ENCODE measurements at regions not wholly inside any gene's neighbourhood (a gene's known extent, or its start where the extent isn't known, plus 50 kb on each side); places are given as distances from the start of the nearest gene placed in this dataset.

DNA sequence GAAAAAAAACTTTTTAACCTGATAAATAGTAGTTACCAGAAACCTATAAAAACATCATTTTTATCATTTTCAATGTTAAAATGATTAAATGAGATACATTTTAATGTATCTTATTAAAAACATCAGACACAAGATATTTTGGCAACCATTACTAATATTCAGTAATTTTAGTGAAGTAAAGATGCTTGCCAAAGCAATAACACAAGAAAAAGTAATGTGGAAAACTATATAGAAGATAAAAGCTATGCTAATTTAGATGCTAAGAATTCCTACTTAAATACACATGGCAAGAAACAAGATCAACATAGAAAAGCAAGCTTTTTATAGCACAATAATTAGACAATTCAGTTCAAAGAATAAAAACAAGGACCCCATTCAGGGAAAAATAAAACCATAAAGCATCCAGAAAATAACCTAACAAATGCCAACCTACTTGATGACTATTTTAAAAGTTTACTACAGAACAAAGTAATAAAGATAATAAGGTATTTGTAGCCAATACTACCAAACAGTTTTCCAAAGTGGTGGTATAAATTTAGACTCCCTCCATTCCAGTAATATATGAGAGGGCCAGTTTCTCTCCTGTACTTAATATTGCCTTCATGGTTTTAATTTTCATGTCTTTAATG, 489.5 kb downstream of the CDH2 start:
- Histone ChIP-seq H3K27me3 (ENCODE audit: low read depth, low read length) (no peaks in the 10 kb centered on the region), H3K9me3 (ENCODE audit: control insufficient read depth in 1 of 2, low read length in 2 of 2) (no peaks in the 10 kb centered on the region), H3K4me3 (ENCODE audit: low read depth in 1 of 2, low read length in 2 of 2) (no peak overlapping the region), H3K4me1 (ENCODE audit: control insufficient read depth in 1 of 2, insufficient read depth in 2 of 2, low read length in 2 of 2) (no peaks in the 10 kb centered on the region), H3K36me3 (ENCODE audit: control insufficient read depth in 1 of 2, insufficient read depth in 2 of 2, low read length in 2 of 2) (no peaks in the 10 kb centered on the region), H3K27ac (ENCODE audit: low read length) (no peak overlapping the region)

DNA sequence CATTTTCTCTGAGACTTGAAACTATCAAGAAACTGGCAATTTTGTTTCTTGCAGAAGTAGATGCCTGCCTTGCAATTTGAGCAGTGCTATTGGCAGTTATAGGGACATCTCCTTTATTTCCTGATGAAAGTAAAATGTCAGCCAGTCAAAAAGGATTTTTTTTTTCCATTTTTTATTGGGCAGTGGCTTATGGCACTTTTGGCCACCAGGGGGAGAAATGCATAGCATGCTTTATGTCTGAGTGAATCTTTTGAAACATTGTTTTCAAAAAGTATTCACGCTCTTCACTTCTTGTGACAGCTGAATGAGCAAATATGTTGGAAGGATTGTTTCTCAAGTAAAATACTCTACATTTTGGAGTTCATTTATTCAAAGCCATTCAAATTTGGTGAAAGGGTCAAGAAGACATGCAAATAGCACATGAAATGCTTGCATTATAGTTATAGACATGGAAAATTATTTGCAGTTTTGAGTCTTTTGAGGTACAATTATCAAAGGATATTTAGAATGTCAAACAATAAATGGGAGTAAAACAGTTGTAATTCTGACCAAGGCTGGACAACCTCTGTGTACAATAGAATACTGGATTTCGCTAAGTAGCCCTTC, 491.0 kb downstream of the CDH2 start:
- Histone ChIP-seq H3K4me1 (ENCODE audit: control insufficient read depth in 1 of 2, insufficient read depth in 2 of 2, low read length in 2 of 2) (no peaks in the 10 kb centered on the region), H3K36me3 (ENCODE audit: control insufficient read depth in 1 of 2, insufficient read depth in 2 of 2, low read length in 2 of 2) (no peaks in the 10 kb centered on the region), H3K27ac (ENCODE audit: low read length) (no peak overlapping the region), H3K4me3 (ENCODE audit: low read depth in 1 of 2, low read length in 2 of 2) (no peak overlapping the region), H3K9me3 (ENCODE audit: control insufficient read depth in 1 of 2, low read length in 2 of 2) (no peaks in the 10 kb centered on the region), H3K27me3 (ENCODE audit: low read depth, low read length) (no peaks in the 10 kb centered on the region)

GRCh38 chr18:27685091-27685490, 491.8 kb downstream of the CDH2 start:
- no peaks in the 10 kb centered on the region for H3K9me3 ChIP-seq (ENCODE audit: control insufficient read depth in 1 of 2, low read length in 2 of 2)
- no peaks in the 10 kb centered on the region for H3K27me3 ChIP-seq (ENCODE audit: low read depth, low read length)
- no peak overlapping the region for H3K27ac ChIP-seq (ENCODE audit: low read length)
- no peaks in the 10 kb centered on the region for H3K4me1 ChIP-seq (ENCODE audit: control insufficient read depth in 1 of 2, insufficient read depth in 2 of 2, low read length in 2 of 2)
- no peak overlapping the region for H3K4me3 ChIP-seq (ENCODE audit: low read depth in 1 of 2, low read length in 2 of 2)
- no peaks in the 10 kb centered on the region for H3K36me3 ChIP-seq (ENCODE audit: control insufficient read depth in 1 of 2, insufficient read depth in 2 of 2, low read length in 2 of 2)

GRCh38 chr18:27674411-27674810, 489.3 kb upstream of the CHST9 start:
- H3K27ac ChIP-seq (ENCODE audit: low read length) = no peak overlapping the region
- H3K4me1 ChIP-seq (ENCODE audit: control insufficient read depth in 1 of 2, insufficient read depth in 2 of 2, low read length in 2 of 2) = no peaks in the 10 kb centered on the region
- no peaks in the 10 kb centered on the region for H3K36me3 ChIP-seq (ENCODE audit: control insufficient read depth in 1 of 2, insufficient read depth in 2 of 2, low read length in 2 of 2)
- no peak overlapping the region for H3K4me3 ChIP-seq (ENCODE audit: low read depth in 1 of 2, low read length in 2 of 2)
- H3K27me3 ChIP-seq (ENCODE audit: low read depth, low read length) = no peaks in the 10 kb centered on the region
- H3K9me3 ChIP-seq (ENCODE audit: control insufficient read depth in 1 of 2, low read length in 2 of 2) = no peaks in the 10 kb centered on the region

- Histone ChIP-seq H3K4me3 (ENCODE audit: low read depth in 1 of 2, low read length in 2 of 2) (no peak overlapping the region), H3K36me3 (ENCODE audit: control insufficient read depth in 1 of 2, insufficient read depth in 2 of 2, low read length in 2 of 2) (no peaks in the 10 kb centered on the region), H3K27ac (ENCODE audit: low read length) (no peak overlapping the region), H3K27me3 (ENCODE audit: low read depth, low read length) (no peaks in the 10 kb centered on the region), H3K9me3 (ENCODE audit: control insufficient read depth in 1 of 2, low read length in 2 of 2) (no peaks in the 10 kb centered on the region), H3K4me1 (ENCODE audit: control insufficient read depth in 1 of 2, insufficient read depth in 2 of 2, low read length in 2 of 2) (no peaks in the 10 kb centered on the region)
Measured at GRCh38 chr18:27673861-27674260, 488.8 kb upstream of the CHST9 start.

DNA sequence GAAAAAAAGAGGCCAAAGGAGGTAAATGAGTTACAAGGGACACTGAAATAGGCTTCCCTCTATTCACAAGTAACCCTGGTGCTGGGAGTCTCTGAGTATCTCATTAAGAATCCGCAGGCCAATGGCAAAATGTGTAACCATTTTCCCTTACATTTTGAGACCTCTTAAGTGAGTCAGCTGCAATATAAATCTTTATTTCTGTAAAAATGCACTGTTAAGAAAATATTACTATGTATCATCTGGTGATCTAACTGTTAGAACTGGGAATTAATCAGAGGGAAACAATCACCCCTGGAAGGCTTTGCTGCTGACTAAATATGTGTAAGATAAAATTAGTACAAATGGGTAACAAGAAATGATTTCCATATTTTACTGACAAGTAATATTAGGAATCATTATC, 483.1 kb upstream of the CHST9 start:
- Histone ChIP-seq H3K4me3 (ENCODE audit: low read depth in 1 of 2, low read length in 2 of 2) (no peak overlapping the region), H3K36me3 (ENCODE audit: control insufficient read depth in 1 of 2, insufficient read depth in 2 of 2, low read length in 2 of 2) (no peaks in the 10 kb centered on the region)

DNA sequence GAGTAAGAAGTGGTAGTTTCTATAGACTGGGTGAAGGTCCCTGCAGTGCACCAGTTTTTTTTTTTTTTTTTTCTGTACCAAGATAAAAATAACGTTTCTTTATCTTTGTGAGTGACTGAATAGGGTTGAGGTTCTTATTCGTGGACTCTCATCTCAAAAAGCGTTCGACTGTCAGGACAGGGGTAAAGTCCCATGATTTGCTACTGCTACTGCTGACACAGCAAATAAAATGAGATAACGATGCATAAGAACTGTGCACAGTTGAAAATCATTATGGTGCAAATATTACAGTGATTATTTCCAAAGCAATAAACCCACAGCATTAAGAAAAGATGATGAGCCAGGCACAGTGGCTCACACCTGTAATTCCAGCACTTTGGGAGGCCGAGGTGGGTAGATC, 482.0 kb upstream of the CHST9 start:
- no peak overlapping the region for H3K4me3 ChIP-seq (ENCODE audit: low read depth in 1 of 2, low read length in 2 of 2)

More for the DNA sequence above, 483.1 kb upstream of the CHST9 start:
- H3K9me3 ChIP-seq (ENCODE audit: control insufficient read depth in 1 of 2, low read length in 2 of 2) = no peaks in the 10 kb centered on the region
- no peak overlapping the region for H3K27ac ChIP-seq (ENCODE audit: low read length)
- H3K4me1 ChIP-seq (ENCODE audit: control insufficient read depth in 1 of 2, insufficient read depth in 2 of 2, low read length in 2 of 2) = no peaks in the 10 kb centered on the region
- no peaks in the 10 kb centered on the region for H3K27me3 ChIP-seq (ENCODE audit: low read depth, low read length)

DNA sequence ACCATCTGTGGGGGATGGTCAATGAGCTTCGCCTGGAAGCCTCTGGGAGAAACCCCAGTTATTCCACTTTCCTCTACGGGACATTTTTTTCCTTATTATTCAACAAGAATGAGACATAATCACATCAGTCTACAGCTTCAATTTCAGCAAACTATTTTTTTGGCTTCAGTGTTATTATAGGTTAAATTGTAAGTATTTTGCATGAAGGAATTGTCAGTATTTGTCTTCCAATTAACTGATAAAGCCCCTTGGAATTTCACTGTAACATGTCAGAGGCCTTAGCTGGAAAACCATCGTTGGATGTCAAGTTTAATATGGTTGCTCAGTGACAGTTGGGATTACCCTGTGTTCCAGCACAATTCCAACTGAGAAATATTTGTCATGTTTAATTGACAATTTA, 480.9 kb upstream of the CHST9 start:
- H3K27ac ChIP-seq (ENCODE audit: low read length) = no peak overlapping the region
- H3K9me3 ChIP-seq (ENCODE audit: control insufficient read depth in 1 of 2, low read length in 2 of 2) = no peaks in the 10 kb centered on the region
- no peaks in the 10 kb centered on the region for H3K36me3 ChIP-seq (ENCODE audit: control insufficient read depth in 1 of 2, insufficient read depth in 2 of 2, low read length in 2 of 2)
- no peak overlapping the region for H3K4me3 ChIP-seq (ENCODE audit: low read depth in 1 of 2, low read length in 2 of 2)
- H3K4me1 ChIP-seq (ENCODE audit: control insufficient read depth in 1 of 2, insufficient read depth in 2 of 2, low read length in 2 of 2) = no peaks in the 10 kb centered on the region
- H3K27me3 ChIP-seq (ENCODE audit: low read depth, low read length) = no peaks in the 10 kb centered on the region

More for the DNA sequence above, 482.0 kb upstream of the CHST9 start:
- Histone ChIP-seq H3K36me3 (ENCODE audit: control insufficient read depth in 1 of 2, insufficient read depth in 2 of 2, low read length in 2 of 2) (no peaks in the 10 kb centered on the region), H3K9me3 (ENCODE audit: control insufficient read depth in 1 of 2, low read length in 2 of 2) (no peaks in the 10 kb centered on the region), H3K4me1 (ENCODE audit: control insufficient read depth in 1 of 2, insufficient read depth in 2 of 2, low read length in 2 of 2) (no peaks in the 10 kb centered on the region), H3K27ac (ENCODE audit: low read length) (no peak overlapping the region), H3K27me3 (ENCODE audit: low read depth, low read length) (no peaks in the 10 kb centered on the region)

DNA sequence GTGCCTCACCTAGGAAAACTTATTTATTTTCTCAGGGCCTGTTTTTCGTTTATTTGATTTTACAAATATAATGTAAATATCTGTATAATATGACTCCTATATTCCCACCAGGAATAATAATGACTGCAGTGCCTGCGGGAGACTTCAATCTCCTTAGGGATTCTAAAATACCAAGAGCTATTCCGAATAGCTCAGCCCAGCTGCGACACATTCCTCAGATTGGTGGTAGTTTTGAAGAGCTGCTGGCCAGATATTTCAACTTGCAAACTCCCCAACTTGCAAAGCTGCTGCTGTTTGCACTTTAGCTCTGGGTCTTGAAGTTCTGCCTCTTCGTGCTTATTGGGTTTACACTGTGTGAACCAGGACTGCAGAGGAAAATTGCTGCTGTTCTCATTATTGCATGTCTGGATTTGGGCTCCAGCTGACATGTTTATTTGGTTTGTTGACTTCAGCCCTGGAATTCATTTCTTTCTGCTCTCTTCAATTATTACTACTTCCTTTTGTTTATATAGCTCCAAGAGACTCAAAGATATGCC, 480.2 kb upstream of the CHST9 start:
- Histone ChIP-seq H3K9me3 (ENCODE audit: control insufficient read depth in 1 of 2, low read length in 2 of 2) (no peaks in the 10 kb centered on the region), H3K4me1 (ENCODE audit: control insufficient read depth in 1 of 2, insufficient read depth in 2 of 2, low read length in 2 of 2) (no peaks in the 10 kb centered on the region), H3K36me3 (ENCODE audit: control insufficient read depth in 1 of 2, insufficient read depth in 2 of 2, low read length in 2 of 2) (no peaks in the 10 kb centered on the region), H3K27me3 (ENCODE audit: low read depth, low read length) (no peaks in the 10 kb centered on the region), H3K27ac (ENCODE audit: low read length) (no peak overlapping the region), H3K4me3 (ENCODE audit: low read depth in 1 of 2, low read length in 2 of 2) (no peak overlapping the region)

GRCh38 chr18:27662949-27663348, 477.8 kb upstream of the CHST9 start:
- no peaks in the 10 kb centered on the region for H3K4me1 ChIP-seq (ENCODE audit: control insufficient read depth in 1 of 2, insufficient read depth in 2 of 2, low read length in 2 of 2)
- H3K9me3 ChIP-seq (ENCODE audit: control insufficient read depth in 1 of 2, low read length in 2 of 2) = no peaks in the 10 kb centered on the region
- no peaks in the 10 kb centered on the region for H3K27me3 ChIP-seq (ENCODE audit: low read depth, low read length)
- no peak overlapping the region for H3K27ac ChIP-seq (ENCODE audit: low read length)
- no peak overlapping the region for H3K4me3 ChIP-seq (ENCODE audit: low read depth in 1 of 2, low read length in 2 of 2)
- H3K36me3 ChIP-seq (ENCODE audit: control insufficient read depth in 1 of 2, insufficient read depth in 2 of 2, low read length in 2 of 2) = no peaks in the 10 kb centered on the region

- H3K36me3 ChIP-seq (ENCODE audit: control insufficient read depth in 1 of 2, insufficient read depth in 2 of 2, low read length in 2 of 2) = no peaks in the 10 kb centered on the region
- H3K4me3 ChIP-seq (ENCODE audit: low read depth in 1 of 2, low read length in 2 of 2) = no peak overlapping the region
- H3K27ac ChIP-seq (ENCODE audit: low read length) = no peak overlapping the region
- no peaks in the 10 kb centered on the region for H3K9me3 ChIP-seq (ENCODE audit: control insufficient read depth in 1 of 2, low read length in 2 of 2)
- no peaks in the 10 kb centered on the region for H3K27me3 ChIP-seq (ENCODE audit: low read depth, low read length)
- H3K4me1 ChIP-seq (ENCODE audit: control insufficient read depth in 1 of 2, insufficient read depth in 2 of 2, low read length in 2 of 2) = no peaks in the 10 kb centered on the region
Measured at GRCh38 chr18:27662537-27662936, 477.4 kb upstream of the CHST9 start.
